GM21619 (cell line): ENCODE measurements at regions not wholly inside any gene's neighbourhood (a gene's known extent, or its start where the extent isn't known, plus 50 kb on each side); places are given as distances from the start of the nearest gene placed in this dataset.

Source experiments
- ATAC-seq: cut with Tn5 transposase; IDR thresholded peaks from one replicate; pipeline ENCODE4 v1.9.1; 2021; ENCODE audit not compliant: unreplicated experiment

DNA sequence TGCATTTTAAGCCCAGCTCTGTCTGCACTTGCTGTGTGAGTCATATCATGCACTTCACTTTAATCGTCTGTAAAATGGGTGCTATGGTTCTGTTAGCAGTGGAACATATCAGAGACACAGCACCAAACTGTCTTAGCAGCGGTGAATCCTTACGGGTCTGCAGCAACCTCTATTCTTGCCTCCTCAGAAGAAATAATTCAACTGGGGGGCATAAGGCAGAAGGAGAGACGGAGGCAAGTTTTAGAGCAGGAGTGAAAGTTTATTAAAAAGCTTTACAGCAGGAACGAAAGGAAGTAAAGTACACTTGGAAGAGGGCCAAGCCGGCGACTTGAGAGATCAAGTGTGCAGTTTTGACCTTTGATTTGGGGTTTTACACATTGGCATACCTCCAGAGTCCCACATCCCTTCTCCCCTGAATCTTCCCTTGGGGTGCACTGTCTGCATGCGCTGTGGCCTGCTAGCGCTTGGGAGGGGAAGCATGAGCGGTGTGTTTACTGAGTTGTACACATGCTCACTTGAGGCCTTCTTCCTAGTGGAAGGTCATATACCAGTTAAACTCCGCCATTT is 109.8 kb downstream of the DDX1 start:
- ATAC-seq = no peak

DNA sequence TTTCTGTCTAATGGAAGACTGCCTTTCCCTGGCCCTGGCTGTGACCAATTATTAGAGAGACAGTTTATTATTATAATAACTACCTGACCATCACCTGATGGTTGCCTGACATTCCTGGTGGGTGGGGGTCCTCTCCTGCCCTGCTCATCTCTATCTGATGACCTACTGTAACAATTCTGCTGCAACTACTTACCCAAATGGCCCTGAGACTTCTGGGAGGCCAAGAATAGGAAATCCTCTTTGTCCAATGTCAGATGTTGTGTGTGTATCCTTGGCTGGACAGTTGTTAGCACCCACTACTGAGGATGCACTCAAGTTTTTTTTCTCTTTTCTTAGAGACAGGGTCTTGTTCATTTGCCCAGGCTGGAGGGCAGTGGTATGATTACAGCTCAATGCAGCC is 110.3 kb downstream of the DDX1 start:
- no peak for ATAC-seq

DNA sequence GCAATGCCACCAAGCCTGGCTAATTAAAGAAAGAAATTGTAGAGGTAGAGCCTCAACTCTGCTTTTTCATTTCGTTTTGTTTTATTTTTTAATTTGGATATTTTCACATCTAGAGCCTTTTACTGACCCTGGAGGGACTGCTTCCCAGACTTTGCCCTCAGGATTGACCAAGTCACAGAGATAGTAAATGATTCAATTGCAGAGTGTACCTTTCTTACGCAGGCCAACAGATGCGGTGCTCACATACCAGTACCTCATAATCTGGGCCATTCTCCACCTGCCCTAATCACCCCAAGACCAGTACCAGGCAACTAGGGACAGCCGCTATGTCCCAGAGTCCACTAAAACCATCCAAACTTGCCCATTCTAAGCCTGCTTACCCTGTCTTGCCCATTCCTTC is 110.8 kb downstream of the DDX1 start:
- no peak for ATAC-seq

DNA sequence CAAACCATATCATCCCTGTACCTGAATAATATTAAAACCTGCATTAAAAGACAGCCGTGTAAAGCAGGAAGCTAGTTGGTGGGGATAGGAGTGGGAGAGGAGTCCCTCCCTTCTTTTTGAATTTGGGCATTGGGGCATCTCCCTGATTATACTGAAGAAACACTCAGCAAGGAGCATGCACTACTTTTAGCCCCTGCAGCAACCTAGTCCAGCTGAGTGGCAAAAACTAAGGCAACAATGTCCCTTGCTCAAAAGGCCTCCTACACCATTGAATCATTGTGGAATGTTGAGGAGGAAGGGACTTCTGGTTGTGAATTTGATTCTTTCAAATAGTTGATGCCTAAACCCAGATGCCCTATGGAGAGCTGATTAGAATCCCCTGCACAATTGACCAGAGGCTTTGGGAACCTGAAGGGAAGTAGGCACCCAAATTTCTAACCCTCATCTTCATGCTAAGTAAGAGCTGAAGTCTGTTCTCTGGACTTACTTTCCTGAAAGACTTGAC is 111.7 kb downstream of the DDX1 start:
- ATAC-seq = no peak

DNA sequence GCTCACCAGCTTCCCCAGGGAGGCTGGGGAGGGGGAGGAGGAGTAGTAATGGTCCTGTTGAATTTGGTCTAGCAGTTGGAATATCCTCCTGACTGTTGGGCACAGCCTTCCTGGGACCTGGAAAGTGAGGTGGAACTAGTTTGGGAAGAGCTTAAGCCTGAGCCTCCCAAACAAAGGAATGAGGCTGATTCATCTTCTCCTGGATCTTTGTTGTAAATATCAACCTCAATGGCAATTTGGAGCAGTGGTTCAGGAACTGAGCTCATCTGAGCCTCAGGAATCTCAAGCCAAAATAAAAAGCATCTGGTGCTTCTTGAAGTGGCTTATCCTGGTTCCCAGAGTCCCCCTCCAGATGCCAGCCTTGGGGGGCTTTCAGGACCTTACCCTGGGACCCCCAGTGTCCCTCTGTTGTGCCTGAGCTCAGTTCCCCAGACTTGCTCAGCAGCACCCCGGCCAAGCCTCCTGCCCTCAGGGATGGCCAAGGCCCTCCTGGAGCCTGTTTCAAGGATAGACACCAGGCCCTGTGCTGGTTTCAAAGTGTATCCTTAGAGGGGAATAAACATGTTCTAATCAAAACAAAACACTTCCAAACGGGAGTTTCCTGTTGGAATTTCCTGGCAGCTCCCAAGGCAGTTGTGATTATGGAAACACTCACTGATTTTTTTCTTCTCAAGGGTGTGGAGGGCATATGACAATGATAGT is 112.6 kb downstream of the DDX1 start:
- ATAC-seq = no peak

DNA sequence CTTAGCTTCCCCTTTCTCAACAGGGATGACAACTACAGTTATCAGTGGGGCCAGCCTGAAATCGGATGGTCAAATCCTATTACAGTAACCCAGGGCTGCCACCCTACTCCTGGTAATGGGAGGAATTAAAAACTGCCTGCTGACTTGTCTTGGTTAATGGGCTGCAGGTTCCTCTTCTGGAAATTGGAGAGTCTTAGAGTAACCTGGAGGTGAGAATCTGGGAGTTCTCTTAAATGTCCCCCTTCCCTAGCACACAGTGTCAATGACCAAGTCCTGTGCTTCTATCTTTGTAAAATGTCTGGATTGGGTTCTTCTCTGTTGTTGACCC is 113.1 kb downstream of the DDX1 start:
- no peak for ATAC-seq

DNA sequence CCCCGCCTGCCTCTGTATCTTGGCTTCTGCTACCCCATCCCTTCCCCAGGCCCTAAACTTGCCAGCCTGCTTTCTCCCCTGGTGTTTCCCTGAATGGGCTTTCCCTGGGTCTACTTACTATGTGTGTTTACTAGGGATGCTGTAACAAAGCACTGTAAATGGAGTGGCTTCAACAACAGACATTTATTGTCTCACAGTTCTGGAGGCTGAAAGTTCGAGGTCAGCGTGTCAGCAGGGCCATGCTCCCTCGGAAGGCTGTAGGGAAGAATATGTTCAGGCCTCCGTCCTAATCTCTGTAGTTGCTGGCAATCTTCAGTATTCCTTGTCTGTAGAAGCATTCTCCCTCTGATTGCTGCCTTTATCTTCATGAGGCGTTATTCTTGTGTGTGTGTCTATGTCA is 113.6 kb downstream of the DDX1 start:
- ATAC-seq = no peak

DNA sequence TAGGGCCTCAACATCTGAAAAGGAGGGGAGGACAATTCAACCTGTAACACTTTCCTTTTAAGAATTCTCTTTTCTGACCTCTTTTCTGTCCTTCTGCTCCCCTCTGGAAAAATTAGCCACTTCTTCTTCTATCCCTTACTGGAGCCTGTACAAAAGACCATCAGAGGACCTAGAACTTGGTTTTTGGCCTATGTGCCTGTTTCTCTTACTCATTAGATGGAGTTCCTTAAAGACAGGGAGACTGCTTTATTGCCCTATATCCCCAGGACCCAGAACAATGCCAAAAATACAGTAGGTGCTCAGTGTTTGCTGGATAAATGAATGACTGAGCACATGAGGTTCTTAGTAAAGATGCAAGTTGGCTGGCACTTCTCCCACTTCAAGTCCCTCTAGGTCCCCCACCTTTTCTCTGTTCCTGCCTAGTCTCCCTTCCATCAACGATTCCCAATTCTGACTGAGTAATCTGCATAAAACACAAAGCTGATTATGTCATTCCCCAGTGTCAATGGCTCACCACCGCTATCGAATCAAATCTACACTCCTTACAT is 114.2 kb downstream of the DDX1 start:
- ATAC-seq = no peak

DNA sequence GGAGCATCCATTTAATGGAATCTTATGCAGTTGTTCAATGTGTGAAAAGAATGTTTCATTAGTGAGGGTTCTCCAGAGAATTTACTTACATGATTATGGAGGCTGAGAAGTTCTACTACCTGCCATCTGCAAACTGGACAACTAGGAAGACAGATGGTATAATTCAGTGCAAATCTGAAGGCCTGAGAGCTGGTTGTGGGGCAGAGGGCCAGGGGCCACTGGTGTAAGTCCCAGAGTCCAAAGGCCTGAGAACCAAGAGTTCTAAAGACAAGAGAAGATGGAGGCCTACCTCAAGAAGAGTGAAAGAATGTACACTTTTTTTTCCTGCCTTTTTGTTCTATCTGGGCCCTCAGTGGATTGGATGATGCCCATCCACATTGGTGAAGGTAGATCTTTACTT is 114.8 kb downstream of the DDX1 start:
- no peak for ATAC-seq

DNA sequence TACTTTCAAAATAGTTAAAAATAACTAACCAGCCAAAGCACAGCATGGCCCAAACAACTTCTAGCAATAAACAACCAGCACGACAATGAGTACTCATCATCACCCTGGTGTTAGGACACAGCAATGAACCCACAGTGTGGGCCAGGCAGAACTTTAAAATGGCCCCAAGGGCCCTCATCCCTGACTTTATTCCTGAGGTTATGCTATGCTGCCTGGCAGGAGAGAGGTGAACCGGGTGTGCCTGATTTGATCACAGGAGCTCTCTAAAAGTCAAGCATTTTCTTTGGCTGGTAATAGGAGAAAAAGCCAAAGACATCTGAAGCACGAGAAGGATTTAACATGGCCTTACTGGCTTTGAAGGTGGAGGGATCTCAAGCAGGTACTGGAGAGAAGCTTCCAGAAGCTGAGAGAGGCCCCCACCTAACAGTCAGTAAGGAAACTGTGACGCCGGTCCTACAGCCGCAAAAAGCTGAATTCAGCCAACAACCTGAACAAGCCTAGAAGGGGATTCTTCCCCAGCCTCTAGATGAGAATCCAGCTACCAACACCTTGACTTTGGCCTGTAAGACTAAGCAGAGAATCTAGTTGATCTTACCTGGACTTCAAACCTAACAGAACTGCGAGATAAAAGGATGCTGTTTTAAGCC is 115.4 kb downstream of the DDX1 start:
- ATAC-seq = no peak

DNA sequence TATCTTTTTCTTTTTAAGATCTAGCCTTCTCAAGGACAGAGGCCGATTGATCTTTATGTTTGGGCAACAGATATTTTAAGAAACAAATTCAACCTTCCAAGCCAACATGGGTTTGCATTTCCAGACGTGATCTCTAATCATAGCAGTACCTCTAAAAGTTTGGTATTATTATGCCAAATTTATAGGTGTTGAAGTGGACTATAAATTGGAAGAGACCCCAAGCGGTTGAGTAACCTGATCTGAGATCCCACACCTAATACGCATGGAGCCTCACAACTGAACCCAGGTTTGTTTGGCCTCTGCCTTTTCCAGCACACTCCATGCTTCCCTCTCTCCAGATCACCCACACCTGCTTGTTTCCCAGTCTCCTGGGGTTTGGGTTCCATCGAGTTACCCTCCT is 116.5 kb downstream of the DDX1 start:
- ATAC-seq = no peak

DNA sequence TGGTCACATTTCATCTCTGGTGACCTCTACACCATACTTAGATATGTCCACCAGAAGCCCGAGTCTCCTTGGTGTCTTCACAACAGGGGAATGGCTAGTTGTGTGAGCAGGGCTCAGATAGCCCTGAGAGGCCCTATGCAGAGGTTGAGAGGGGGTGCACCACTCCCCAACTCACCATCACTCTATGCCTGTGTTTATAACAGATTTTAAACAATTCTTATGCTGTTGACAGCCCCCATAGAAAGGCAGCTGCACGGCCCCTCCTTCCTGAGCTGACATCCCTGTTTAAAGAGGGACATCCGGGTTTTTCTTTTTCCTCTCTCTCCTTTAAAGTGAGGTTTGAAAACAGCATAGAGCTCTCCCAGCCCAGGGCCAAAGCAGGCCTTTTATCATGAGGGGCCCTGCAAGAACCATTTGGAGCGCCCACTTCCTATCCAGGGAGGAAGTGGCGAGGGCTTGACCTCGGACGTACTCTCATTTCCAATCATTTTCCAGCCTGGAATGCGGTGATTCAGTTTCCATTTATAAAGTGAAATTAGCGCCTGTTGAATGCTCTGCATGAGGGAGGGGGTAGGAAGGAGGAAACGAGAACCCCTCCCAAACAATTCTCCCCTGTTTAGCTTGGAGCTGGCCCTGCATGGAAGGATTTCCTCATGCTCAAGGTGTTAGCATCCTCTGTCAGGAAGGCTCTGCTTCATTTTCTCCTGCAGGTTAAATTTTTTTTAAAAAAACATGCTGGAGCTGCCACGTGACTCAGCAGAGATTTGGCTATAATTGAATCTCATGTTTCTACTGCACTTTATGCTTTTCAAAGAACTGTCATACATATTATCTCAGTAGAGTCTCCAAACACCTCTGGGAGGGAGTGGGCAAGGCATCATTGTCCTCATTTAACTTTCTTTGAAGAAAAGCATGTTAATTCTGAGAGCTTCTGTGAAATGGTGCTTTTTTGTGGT is 117.5 kb downstream of the DDX1 start:
- no peak for ATAC-seq

DNA sequence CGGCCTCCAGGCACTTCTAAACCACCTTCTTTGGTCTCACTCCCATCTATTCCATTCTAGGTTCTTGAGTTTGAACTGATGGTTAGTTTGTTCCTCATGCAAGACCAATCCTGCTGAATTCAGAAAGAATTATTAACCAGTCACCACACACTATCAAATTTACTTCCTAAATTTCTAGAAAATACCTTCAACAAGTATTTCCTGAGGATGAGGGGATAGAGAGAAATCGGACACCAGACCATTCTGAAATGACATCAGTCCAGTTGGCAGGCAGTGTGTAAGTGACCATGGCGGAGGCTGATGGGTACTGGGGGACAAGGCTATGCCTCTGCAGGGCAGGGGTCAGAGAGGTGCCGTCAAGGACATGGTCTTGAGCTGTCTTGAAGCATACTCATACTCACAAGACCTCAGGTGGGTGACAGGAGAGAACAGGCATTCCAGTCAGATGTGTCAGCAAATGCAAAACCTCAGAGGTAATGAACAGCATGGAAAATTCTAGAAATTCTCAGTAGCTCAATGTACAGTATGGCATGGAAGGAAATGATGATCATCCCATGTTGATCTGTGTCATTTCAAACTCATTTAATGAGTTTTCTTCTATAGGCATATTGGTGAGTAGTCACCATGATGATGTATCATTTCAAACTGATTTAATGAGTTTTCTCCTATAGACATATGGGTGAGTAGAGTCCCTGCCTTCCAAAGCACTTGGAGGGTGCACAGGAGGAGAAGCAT is 119.6 kb downstream of the DDX1 start:
- no peak for ATAC-seq

DNA sequence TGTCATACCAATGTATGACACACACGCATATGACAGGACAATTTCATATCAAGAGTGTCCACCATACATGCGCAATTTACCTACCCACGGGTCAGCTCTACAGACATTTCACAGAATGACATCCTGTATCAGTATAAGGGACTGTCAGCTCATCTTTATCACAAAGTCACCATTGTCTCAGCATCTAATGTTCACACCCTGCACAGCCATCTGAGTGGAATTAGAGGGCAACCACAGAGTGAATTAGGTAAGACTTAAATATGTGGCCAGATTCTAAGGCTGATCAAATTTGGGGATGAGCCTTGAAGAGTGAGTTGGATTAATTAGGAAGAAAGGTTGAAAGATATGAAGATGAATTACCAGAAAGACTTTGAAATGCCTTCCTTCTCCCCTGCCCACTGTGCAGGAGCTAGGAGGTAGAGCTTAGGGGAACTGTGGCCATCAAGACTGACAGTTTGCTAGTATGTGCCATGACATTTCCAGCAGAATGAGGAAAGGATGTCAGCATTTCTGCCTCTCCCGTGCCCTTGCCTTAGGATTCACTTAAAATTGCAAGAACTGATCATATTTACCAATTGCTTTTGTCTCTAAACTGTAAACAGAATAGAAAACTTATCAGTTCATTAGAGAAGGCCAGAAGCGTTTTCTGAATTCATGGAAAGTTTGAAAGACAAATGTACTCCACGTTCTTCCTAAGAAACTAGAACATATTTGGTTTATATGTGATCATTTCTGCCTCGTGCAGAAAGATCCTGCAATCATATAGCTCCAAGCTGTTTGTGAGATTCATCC is 121.1 kb downstream of the DDX1 start:
- ATAC-seq = no peak

DNA sequence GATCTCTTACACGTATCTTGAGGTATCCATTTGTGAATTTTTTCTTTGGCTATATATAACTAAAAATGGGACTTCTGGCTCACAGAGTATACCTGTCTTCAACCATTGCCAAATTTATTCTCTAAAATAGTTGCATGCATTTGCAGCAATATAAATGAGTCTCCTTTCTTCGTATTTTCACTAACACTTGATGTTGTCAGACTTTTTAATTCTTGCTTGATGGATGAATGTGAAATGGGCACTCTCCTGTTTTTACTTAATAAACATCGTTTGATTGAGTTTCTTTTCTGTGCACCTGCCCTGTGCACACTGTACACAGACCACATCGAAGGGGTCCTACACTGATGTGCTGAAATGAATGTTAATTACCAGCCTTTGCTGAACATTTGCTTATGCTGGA is 121.8 kb downstream of the DDX1 start:
- ATAC-seq = no peak

DNA sequence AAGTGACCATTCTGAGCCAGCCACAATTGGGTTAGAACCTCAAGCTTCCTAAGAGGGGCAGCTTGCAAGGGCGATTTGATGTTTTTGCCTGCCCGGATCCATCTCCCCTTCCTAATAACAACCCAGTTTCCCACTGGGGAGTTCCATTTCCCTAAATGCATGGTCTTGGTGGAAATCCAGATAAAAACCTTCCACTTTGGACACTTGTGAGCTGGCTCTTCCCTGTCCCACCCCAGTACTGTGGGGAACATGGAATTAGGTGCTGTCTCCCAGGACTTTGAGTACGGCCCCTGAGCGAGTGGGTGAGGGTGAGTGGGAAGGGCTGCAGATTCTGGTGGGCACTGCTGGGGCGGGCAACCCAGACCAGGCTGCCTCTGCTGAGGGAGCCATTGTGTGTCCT is 122.3 kb downstream of the DDX1 start:
- ATAC-seq = no peak

DNA sequence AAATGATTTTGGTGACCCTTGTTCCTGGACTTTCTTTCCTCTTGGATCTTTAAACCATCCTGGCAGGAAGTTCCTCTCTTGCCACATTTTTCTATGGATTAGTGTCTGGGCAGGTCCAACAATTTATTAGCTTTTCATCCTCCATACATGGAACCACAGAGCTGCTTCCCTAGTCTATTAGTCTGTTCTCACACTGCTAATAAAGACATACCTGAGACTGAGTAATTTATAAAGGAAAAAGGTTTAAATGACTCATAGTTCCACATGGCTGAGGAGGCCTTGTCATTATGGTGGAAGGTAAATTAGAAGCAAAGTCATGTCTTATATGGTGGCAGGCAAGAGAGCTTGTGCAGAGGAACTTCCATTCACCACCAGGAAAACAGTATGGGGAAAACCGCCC is 122.9 kb downstream of the DDX1 start:
- ATAC-seq = no peak

DNA sequence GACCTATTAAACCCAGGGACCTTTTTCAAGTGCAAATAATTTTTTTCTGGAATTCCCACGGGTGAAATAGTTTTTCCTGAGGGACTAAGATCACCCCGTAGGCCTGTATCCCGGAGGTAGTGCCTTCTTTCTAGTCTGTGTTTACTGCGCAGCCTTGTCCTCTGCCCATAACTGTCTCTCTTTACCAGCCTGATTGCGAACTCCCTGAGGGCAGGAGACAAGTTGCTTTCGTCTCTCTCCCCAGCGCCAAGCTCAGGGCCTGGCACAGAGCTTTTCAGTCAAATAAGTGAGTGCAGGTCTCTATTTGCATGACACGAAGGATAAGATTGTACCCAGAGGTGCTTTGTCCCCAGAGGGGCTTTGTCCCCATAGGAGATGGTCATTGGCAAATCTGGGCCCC is 123.9 kb downstream of the DDX1 start:
- no peak for ATAC-seq

DNA sequence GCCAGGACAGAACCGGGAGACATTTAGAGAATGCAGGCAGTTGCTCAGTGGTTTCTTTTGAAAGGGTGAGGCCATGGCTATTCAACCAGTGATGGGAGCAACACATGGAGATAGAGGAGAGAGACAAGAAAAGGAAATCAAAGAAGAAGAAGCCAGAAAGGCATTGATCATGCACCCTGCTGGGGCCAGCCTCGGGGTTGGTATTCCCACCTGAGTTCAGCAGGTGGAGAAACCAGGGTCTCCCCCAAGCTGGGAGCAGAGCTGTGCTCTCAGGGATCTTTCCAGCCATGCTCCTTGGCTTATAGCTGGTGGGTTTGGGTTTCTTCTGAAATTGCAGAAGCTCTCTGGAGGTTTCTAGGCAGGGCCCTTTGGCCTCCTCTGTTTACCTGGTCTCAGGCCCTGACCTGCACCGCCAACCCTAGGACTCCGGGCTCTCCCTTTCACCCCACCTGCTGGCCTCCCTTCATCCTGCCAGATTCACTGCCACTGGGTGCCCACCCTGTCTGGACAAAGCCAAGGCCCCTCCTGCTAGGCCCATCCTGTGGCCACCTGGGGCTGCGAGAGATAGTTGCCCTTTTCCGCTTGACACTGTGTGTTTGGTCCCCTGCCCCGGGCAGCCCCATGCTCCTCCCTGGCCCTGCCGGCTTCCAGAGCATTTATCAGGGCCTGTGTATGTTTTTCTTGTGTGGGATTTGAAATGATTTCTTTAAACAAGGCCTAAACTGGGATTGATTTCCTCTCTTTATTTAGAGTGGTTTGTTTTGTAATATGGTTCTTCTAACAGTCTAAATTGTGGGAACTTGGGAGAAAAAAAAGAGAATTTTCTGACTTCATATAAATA is 126.7 kb downstream of the DDX1 start:
- no peak for ATAC-seq
